Hepatocyte (in vitro differentiated cells): ENCODE measurements at regions not wholly inside any gene's neighbourhood (a gene's known extent, or its start where the extent isn't known, plus 50 kb on each side); places are given as distances from the start of the nearest gene placed in this dataset.

ENCODE experiments used
- DNase-seq: peaks from one replicate; pipeline ENCODE4 v3.0.0-alpha.2; 2016; ENCODE audit warnings: low spot score
- H2AFZ ChIP-seq: fragments of 200-600 bp; sonication (generic); 2 replicates; pipeline ENCODE4 v1.6.0; 2016; ENCODE audit warnings: antibody characterized with exemption, mild to moderate bottlenecking
- H3K27ac ChIP-seq: fragments of 200-600 bp; sonication (generic); 2 replicates; pipeline ENCODE4 v1.5.1; 2016; ENCODE audit warnings: mild to moderate bottlenecking
- H3K27me3 ChIP-seq: fragments of 200-600 bp; sonication (generic); 2 replicates; pipeline ENCODE4 v1.6.1; 2016
- H3K36me3 ChIP-seq: fragments of 200-600 bp; sonication (generic); replicated peaks from 2 replicates; pipeline ENCODE4 v1.5.1; 2016; ENCODE audit warnings: low read depth; ENCODE audit not compliant: insufficient read depth
- H3K4me1 ChIP-seq: fragments of 200-600 bp; sonication (generic); 2 replicates; pipeline ENCODE4 v1.5.1; 2016; ENCODE audit warnings: mild to moderate bottlenecking, moderate library complexity; ENCODE audit not compliant: insufficient read depth
- H3K4me2 ChIP-seq: fragments of 200-600 bp; sonication (generic); 2 replicates; pipeline ENCODE4 v1.6.0; 2016
- H3K4me3 ChIP-seq: fragments of 200-600 bp; sonication (generic); 2 replicates; pipeline ENCODE4 v1.5.1; 2016; ENCODE audit warnings: mild to moderate bottlenecking
- H3K79me2 ChIP-seq: fragments of 200-600 bp; sonication (generic); 2 replicates; pipeline ENCODE4 v1.6.0; 2017; ENCODE audit warnings: mild to moderate bottlenecking
- H3K9me2 ChIP-seq: fragments of 200-600 bp; sonication (generic); replicated peaks from 2 replicates; pipeline ENCODE4 v1.6.0; 2017; ENCODE audit warnings: mild to moderate bottlenecking; ENCODE audit not compliant: insufficient read depth
- H3K9me3 ChIP-seq: fragments of 200-600 bp; sonication (generic); 2 replicates; pipeline ENCODE4 v1.5.1; 2016; ENCODE audit warnings: low read depth, mild to moderate bottlenecking
- H4K20me1 ChIP-seq: fragments of 200-600 bp; sonication (generic); 2 replicates; pipeline ENCODE4 v1.6.0; 2016; ENCODE audit warnings: mild to moderate bottlenecking; ENCODE audit not compliant: insufficient read depth, poor library complexity, severe bottlenecking
- CTCF ChIP-seq: fragments of 200-600 bp; sonication (generic); IDR thresholded peaks from 2 replicates; pipeline ENCODE4 v1.5.1; 2016; ENCODE audit warnings: antibody characterized with exemption, mild to moderate bottlenecking; ENCODE audit not compliant: poor library complexity
- EZH2 ChIP-seq: fragments of 200-600 bp; sonication (generic); IDR thresholded peaks from 2 replicates; pipeline ENCODE4 v1.6.1; 2016; ENCODE audit warnings: antibody characterized with exemption, mild to moderate bottlenecking, borderline replicate concordance
- EZH2phosphoT487 ChIP-seq: fragments of 200-600 bp; sonication (generic); IDR thresholded peaks from one replicate; pipeline ENCODE4 v1.6.1; 2018; ENCODE audit warnings: antibody characterized with exemption, mild to moderate bottlenecking, low read depth, moderate library complexity; ENCODE audit not compliant: unreplicated experiment, severe bottlenecking
- WGBS: methylation state at CpG from one replicate; pipeline ENCODE4 v1.1.6; 2016; ENCODE audit warnings: low lambda C conversion rate; ENCODE audit errors: missing lambda C conversion rate; 5-methylcytosine and 5-hydroxymethylcytosine counted together

GRCh38 chr11:32023370-32024305, 67.2 kb upstream of the RCN1 start:
- H2AFZ ChIP-seq = no peak overlapping the region
- no peak overlapping the region for H3K4me3 ChIP-seq
- no peaks in the 10 kb centered on the region for H3K4me1 ChIP-seq
- DNase-seq = no peak
- no peak overlapping the region for H3K4me2 ChIP-seq
- H3K27me3 ChIP-seq = peaks cover 8% of the 10 kb centered on the region
- TF ChIP-seq EZH2 (no peak), CTCF (no peak), EZH2phosphoT487 (no peak)
- no peaks in the 10 kb centered on the region for H3K36me3 ChIP-seq
- no peaks in the 10 kb centered on the region for H4K20me1 ChIP-seq
- no peaks in the 10 kb centered on the region for H3K79me2 ChIP-seq
- H3K9me3 ChIP-seq = no peaks in the 10 kb centered on the region
- no peaks in the 10 kb centered on the region for H3K9me2 ChIP-seq
- WGBS = 84% methylated on average over 11 of the region's 11 CpGs
- no peak overlapping the region for H3K27ac ChIP-seq

GRCh38 chr11:32018672-32019071, 72.2 kb upstream of the RCN1 start:
- Histone ChIP-seq H3K4me2 (no peak overlapping the region), H3K27me3 (peaks cover 24% of the 10 kb centered on the region), H2AFZ (no peak overlapping the region), H3K9me2 (no peaks in the 10 kb centered on the region), H3K9me3 (no peaks in the 10 kb centered on the region), H3K79me2 (no peaks in the 10 kb centered on the region), H3K4me1 (no peaks in the 10 kb centered on the region), H4K20me1 (no peaks in the 10 kb centered on the region), H3K36me3 (no peaks in the 10 kb centered on the region), H3K4me3 (no peak overlapping the region), H3K27ac (no peak overlapping the region)
- WGBS = 81% methylated on average over 2 of the region's 2 CpGs
- TF ChIP-seq EZH2 = no peak
- no peak for TF ChIP-seq EZH2phosphoT487
- TF ChIP-seq CTCF = no peak
- no peak for DNase-seq

GRCh38 chr11:32016111-32016510, 74.8 kb upstream of the RCN1 start:
- no peak overlapping the region for H3K27ac ChIP-seq

More at GRCh38 chr11:32016111-32016510, 74.8 kb upstream of the RCN1 start:
- Histone ChIP-seq H2AFZ (no peak overlapping the region), H3K4me2 (no peak overlapping the region), H3K27me3 (peaks cover 26% of the 10 kb centered on the region), H3K79me2 (no peaks in the 10 kb centered on the region), H3K9me3 (no peaks in the 10 kb centered on the region), H3K4me1 (no peaks in the 10 kb centered on the region), H3K36me3 (no peaks in the 10 kb centered on the region), H3K9me2 (no peaks in the 10 kb centered on the region), H4K20me1 (no peaks in the 10 kb centered on the region), H3K4me3 (no peak overlapping the region)
- no peak for DNase-seq
- TF ChIP-seq CTCF = no peak
- no peak for TF ChIP-seq EZH2
- no peak for TF ChIP-seq EZH2phosphoT487
- 86% methylated on average over 2 of the region's 2 CpGs for WGBS
